ENCODE measurements at regions not wholly inside any gene's neighbourhood (a gene's known extent, or its start where the extent isn't known, plus 50 kb on each side); places are given as distances from the start of the nearest gene placed in this dataset.
"Not testable (repeated sequence)": the region's sequence is repeated elsewhere in the genome, so short reads cannot be mapped to it uniquely, and the experiment has no call there.

- no peak for DNase-seq (ENCODE audit: low spot score)
Measured at GRCh38 chr1:157409927-157410326, 142.4 kb downstream of the FCRL5 start.

GRCh38 chr1:157407917-157408525 is 144.3 kb downstream of the FCRL5 start:
- no peak for DNase-seq (ENCODE audit: low spot score)

GRCh38 chr1:157407367-157407766 is 144.9 kb downstream of the FCRL5 start:
- no peak for DNase-seq (ENCODE audit: low spot score)

GRCh38 chr1:157405662-157406061 is 146.7 kb downstream of the FCRL5 start:
- no peak for DNase-seq (ENCODE audit: low spot score)

GRCh38 chr1:157404614-157405013 is 147.7 kb downstream of the FCRL5 start:
- DNase-seq (ENCODE audit: low spot score): no peak

GRCh38 chr1:157404063-157404501 is 148.2 kb downstream of the FCRL5 start:
- no peak for DNase-seq (ENCODE audit: low spot score)

GRCh38 chr1:157403608-157404007 is 148.7 kb downstream of the FCRL5 start:
- no peak for DNase-seq (ENCODE audit: low spot score)

- peak; percentile 55 for DNase-seq (ENCODE audit: low spot score)
Measured at GRCh38 chr1:157403203-157403602, 149.1 kb downstream of the FCRL5 start.

GRCh38 chr1:157400766-157401165 is 151.5 kb downstream of the FCRL5 start:
- no peak for DNase-seq (ENCODE audit: low spot score)

- DNase-seq (ENCODE audit: low spot score): peak; percentile 4
Measured at GRCh38 chr1:157399984-157400382, 152.3 kb downstream of the FCRL5 start.

GRCh38 chr1:157399343-157399983 is 152.9 kb downstream of the FCRL5 start:
- DNase-seq (ENCODE audit: low spot score): no peak

GRCh38 chr1:157390651-157391050 is 161.7 kb downstream of the FCRL5 start:
- DNase-seq (ENCODE audit: low spot score): peak; percentile 88

- no peak for DNase-seq (ENCODE audit: low spot score)
Measured at GRCh38 chr1:157388057-157388456, 164.3 kb downstream of the FCRL5 start.

- DNase-seq (ENCODE audit: low spot score): no peak
Measured at GRCh38 chr1:157384258-157384657, 168.1 kb downstream of the FCRL5 start.

- DNase-seq (ENCODE audit: low spot score): no peak
Measured at GRCh38 chr1:157382351-157382750, 170.0 kb downstream of the FCRL5 start.

- no peak for DNase-seq (ENCODE audit: low spot score)
Measured at GRCh38 chr1:157380523-157380922, 171.8 kb downstream of the FCRL5 start.

- peak; percentile 61 for DNase-seq (ENCODE audit: low spot score)
Measured at GRCh38 chr1:157377280-157377713, 175.0 kb downstream of the FCRL5 start.

- DNase-seq (ENCODE audit: low spot score): peak; percentile 55
Measured at GRCh38 chr1:157376681-157377080, 175.6 kb downstream of the FCRL5 start.

- not testable (repeated sequence) for DNase-seq (ENCODE audit: low spot score)
Measured at GRCh38 chr1:157372311-157372710, 180.0 kb downstream of the FCRL5 start.

GRCh38 chr1:157371826-157372225 is 180.5 kb downstream of the FCRL5 start:
- no peak for DNase-seq (ENCODE audit: low spot score)

- DNase-seq (ENCODE audit: low spot score): no peak
Measured at GRCh38 chr1:157371221-157371620, 181.1 kb downstream of the FCRL5 start.

GRCh38 chr1:157370698-157371097 is 181.6 kb downstream of the FCRL5 start:
- no peak for DNase-seq (ENCODE audit: low spot score)

- peak; percentile 62 for DNase-seq (ENCODE audit: low spot score)
Measured at GRCh38 chr1:157369808-157370521, 182.3 kb downstream of the FCRL5 start.

All from kidney tubule cell (primary cell).